Ishikawa (cell line): ENCODE measurements at regions not wholly inside any gene's neighbourhood (a gene's known extent, or its start where the extent isn't known, plus 50 kb on each side); places are given as distances from the start of the nearest gene placed in this dataset.

ENCODE experiments used
- CEBPB ChIP-seq: IDR thresholded peaks from 2 replicates; pipeline ENCODE4 v1.6.1; 2012
- CREB1 ChIP-seq: IDR thresholded peaks from 2 replicates; pipeline ENCODE4 v1.6.1; 2012; ENCODE audit warnings: low read depth
- EGR1 ChIP-seq: IDR thresholded peaks from 2 replicates; pipeline ENCODE4 v1.6.1; 2012
- EP300 ChIP-seq: IDR thresholded peaks from 2 replicates; pipeline ENCODE4 v1.6.1; 2012; ENCODE audit warnings: borderline replicate concordance
- MAX ChIP-seq: IDR thresholded peaks from 2 replicates; pipeline ENCODE4 v1.6.1; 2012
- RAD21 ChIP-seq: IDR thresholded peaks from 2 replicates; pipeline ENCODE4 v1.6.1; 2012; ENCODE audit warnings: low read depth
- REST ChIP-seq: IDR thresholded peaks from 2 replicates; pipeline ENCODE4 v1.6.1; 2012; ENCODE audit warnings: low read depth, mild to moderate bottlenecking
- TAF1 ChIP-seq: IDR thresholded peaks from 2 replicates; pipeline ENCODE4 v1.6.1; 2012; ENCODE audit warnings: low read depth, mild to moderate bottlenecking
- TCF12 ChIP-seq: IDR thresholded peaks from 2 replicates; pipeline ENCODE4 v1.6.1; 2012; ENCODE audit warnings: low read depth
- USF1 ChIP-seq: IDR thresholded peaks from 2 replicates; pipeline ENCODE4 v1.6.1; 2012

- no peak for TF ChIP-seq EGR1
- TF ChIP-seq EP300 = no peak
- no peak for TF ChIP-seq CREB1
- no peak for TF ChIP-seq MAX
- no peak for TF ChIP-seq CEBPB
- TF ChIP-seq RAD21 = no peak
- no peak for TF ChIP-seq REST
- TF ChIP-seq TAF1 = no peak
- TF ChIP-seq TCF12 = no peak
- TF ChIP-seq USF1 = no peak
Observed at GRCh38 chr5:96244696-96245095, 188.4 kb downstream of the PCSK1 start.
